GM21576 (cell line): ENCODE measurements at regions not wholly inside any gene's neighbourhood (a gene's known extent, or its start where the extent isn't known, plus 50 kb on each side); places are given as distances from the start of the nearest gene placed in this dataset.
"Not testable (repeated sequence)": the region's sequence is repeated elsewhere in the genome, so short reads cannot be mapped to it uniquely, and the experiment has no call there.

Experiments
- ATAC-seq: cut with Tn5 transposase; IDR thresholded peaks from one replicate; pipeline ENCODE4 v1.9.1; 2021; ENCODE audit warnings: mild to moderate bottlenecking, moderate library complexity; ENCODE audit not compliant: unreplicated experiment

DNA sequence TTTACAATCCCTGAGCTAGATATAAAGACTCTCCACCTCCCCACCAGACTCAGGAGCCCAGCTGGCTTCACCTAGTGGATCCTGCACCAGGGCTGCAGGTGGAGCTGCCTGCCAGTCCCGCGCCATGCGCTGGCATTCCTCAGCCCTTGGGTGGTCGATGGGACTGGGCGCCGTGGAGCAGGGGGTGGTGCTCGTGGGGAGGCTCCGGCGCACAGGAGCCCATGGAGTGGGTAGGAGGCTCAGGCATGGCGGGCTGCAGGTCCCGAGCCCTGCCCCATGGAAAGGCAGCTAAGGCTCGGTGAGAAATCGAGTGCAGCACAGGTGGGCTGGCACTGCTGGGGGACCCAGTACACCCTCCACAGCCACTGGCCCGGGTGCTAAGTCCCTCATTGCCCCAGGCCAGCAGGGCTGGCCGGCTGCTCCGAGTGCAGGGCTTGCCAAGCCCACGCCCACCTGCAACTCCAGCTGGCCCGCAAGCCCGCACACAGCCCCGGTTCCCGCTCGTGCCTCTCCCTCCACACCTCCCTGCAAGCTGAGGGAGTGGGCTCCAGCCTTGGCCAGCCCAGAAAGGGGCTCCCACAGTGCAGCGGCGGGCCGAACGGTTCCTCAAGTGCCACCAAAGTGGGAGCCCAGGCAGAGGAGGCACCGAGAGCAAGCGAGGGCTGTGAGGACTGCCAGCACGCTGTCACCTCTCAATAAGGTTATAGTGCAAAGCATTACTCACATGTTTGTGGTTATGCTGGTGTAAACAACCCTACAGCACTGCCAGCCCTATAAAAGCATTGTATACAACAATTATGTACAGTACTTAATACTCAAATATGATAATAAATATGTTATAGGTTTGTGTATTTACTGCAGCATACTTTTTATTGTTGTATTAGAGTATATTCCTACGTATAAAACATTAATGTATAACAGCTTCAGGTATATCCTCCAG, 757.3 kb downstream of the SLC6A15 start:
- ATAC-seq, result not testable (repeated sequence)

DNA sequence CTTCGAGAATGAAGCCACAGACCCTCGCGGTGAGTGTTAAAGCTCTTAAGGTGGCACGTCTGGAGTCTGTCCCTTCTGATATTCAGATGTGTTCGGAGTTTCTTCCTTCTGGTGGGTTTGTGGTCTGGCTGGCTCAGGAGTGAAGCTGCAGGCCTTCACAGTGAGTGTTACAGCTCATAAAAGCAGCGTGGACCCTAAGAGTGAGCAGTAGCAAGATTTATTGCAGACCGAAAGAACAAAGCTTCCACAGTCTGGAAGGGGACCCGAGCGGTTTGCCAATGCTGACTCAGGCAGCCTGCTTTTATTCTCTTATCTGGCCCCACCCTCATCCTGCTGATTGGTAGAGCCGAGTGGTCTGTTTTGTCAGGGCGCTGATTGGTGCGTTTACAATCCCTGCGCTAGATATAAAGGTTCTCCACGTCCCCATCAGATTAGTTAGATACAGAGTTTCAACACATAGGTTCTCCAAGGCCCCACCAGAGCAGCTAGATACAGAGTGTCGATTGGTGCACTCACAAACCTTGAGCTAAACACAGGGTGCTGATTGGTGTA, 758.1 kb downstream of the SLC6A15 start:
- ATAC-seq, result not testable (repeated sequence)

DNA sequence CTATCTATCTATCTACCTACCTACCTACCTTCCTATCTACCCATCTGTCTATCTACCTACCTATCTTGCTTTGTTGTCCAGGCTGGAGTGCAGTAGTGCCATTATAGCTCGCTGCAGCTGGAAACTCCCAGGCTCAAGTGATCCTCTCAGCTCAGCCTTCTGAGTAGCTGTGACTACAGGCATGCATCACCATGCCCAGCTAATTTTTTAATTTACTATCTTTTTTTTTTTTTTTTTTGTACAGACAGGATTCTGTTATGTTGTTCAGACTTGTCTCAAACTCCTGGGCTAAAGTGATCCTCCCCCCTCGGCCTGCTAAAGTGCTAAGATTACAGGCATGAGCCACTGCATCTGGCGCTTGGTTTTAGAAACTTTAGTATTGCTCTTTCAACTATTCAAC, 762.4 kb downstream of the SLC6A15 start:
- ATAC-seq, result no peak

DNA sequence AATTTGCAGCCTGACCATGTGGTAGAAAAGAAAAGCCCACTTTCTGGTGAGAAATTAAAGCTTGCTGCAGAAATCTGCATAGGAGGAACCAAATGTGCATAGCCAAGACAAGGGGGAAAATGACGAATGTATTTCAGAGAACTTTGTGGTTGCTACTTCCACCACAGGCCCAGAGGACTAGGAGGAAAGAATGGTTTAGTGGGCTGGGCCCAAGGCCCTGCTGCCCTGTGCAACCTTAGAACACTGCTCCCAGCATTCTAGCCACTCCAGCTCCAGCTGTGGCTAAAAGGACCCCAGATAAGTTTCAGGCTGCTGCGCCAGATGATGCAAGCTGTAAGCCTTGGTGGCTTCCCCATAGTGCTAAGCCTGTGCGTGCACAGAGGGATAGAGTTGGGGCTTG, 764.3 kb downstream of the SLC6A15 start:
- no peak for ATAC-seq

DNA sequence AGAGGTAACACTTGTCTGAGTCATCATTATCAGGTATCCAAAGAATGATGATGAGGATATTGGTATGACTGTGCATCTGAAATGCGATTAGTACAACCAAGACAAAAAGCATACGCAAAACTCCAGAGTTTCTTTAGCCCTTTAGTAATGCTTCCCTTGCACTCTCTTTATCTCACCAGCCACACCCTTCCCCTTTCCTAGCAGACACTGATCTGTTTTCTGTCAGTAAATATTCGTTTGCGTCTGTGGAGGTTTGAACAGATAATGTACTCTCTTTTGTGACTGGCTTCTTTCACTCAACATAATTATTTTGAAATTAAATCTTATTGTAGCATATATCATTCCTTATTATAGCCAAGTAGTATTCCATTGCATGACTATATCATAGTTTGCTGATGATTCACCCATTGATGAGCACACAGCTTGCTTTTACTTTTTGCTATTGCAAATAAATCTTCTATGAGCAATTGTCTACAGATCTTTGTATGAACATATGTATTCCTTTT, 775.7 kb downstream of the SLC6A15 start:
- no peak for ATAC-seq

DNA sequence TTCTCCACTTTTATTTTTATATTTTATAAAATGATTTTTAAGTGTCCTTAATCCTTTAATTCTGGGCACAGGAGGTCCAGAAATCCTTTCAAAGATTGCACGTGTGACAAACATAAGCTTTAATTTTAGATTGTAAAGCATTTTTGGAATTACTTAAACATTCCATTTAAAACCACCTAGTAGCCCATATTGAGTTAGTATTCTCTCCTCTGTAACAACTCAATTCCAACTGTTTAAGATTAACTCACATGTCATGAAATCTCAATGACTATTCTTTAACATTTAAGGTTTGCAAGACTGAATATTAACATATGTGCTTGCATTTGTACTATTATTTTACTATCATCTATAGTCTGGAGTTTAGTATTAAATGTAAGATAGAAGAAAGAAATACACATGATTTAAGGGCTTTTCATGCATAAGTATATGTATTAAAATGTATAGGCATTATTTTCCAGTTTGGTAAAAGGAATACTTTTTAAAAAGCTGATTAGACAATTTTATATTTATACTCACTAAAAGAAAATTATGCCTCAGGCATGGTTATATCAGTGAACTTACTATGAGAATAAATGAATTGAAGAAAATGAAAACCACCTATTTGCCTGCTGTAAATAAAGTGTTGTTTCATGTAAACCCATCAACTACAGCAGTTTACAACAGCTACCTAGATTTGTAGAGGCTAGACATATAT, 776.9 kb downstream of the SLC6A15 start:
- ATAC-seq, result no peak

DNA sequence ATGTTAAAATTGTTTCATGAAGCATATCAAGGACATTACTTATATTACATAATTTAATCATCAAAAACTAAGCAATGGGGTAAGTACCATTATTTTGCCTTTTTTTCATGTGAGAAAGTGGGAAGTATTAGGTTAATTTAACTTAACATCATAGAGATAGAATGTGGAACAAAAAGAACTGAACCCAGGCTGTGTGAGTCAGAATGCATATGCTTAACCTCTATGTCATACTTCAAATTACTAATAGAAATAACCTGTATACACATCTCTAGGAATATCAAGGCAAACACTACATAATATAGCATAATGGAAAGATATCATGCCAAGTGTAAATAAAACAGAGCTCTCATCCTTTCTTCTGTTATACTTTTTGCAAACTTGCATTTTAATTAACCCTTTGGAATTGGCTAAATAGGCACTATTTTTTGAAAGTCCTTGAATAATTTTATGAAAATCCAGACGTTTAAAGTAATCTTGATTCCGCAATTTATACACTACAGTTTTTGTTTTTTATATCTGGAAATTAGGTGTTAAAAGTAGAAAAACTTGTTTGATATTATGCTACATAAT, 777.7 kb downstream of the SLC6A15 start:
- no peak for ATAC-seq

DNA sequence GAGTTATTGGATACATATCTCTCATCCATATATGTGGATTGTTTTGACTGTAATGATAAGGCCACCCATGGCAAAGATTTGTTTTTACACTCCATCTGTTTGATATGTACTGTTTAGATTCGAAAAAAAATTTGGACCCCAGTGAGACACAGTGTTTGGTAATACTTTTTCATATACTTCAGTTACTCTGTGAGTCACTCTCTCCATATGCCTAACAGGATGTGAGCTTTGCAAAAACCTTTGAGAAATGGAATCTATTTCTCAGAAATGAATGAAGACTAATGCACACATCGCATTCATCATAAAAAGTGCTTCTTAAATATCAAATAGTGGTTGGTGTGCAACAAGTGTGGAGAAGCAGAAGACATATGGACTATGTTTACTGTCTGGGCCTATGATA, 781.5 kb downstream of the SLC6A15 start:
- ATAC-seq, result no peak

DNA sequence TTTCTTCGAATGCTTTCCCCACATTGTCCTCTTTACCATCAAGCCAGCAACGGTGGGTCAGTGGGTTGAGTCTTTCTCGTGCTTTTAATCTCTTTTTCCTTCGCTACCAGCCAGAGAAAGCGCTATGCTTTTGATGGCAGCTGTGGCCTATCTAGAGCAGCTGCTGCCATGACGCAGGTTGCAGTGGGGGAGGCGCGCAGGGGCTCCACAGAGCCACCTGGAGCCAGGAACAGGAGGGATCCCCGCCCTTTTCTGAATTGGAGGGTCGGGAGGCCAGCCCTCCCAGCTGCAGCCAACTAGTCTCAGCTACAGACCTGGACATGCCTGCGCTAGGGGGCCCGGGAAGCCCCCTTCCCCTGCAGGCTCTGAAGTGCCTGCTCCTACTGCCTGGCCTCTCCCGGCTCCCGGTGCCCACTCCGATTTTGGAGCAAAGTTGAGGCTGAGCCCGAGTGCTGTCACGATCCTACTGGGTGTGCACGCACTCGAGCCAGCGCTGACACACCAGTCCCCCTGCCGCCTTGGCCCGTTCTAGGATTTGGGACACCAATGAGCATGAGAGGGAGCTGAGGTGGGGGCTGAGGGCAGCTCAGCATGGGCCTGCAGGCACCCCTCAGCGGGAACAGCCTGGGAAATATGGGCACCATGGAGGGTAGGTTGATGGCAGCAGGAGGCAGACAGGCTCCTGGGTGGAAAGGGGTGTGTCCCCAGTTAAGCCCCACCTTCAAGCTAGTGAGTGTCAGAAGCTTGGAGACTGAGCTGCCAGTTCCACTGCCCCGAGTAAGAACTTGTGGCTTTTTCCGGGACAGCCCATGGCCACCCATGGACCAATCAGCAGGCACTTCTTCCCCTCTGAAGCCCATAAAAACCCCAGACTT, 784.2 kb downstream of the SLC6A15 start:
- ATAC-seq, result no peak

DNA sequence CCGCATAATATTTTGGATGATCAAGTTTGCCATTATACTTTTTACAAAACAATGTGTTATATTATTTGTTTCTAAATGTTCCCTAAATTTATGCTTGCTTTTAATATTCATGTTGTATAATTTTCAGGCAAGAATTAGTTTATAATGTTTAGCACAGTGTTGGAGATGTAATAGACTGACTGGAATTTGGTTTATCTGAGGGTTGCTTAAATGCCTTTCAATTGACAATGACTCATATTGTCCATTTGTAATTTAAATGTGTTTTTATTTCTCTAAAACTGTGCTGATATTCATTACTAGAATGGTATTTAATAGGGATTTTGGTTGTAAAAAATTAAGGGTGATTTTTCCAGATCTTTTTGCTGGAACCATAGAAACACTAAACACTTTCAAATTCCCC, 788.4 kb downstream of the SLC6A15 start:
- no peak for ATAC-seq

DNA sequence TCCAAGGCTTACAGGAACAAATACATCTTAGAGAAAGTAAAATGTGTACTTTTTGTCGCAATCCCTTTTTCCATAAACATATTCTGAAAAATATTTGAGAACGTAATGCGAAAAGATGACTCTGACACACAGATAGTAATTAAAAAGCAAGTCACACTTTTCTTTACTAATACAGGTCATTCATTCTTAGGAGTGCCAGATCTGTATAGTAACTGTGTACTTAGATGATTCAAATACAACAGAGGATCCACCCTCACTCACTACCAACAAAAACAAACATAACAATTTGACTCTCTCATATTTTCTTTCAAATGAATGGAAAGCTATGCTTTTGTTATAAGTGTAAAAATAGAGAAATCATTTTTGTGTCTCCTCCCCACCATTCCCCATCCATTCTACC, 795.4 kb downstream of the SLC6A15 start:
- no peak for ATAC-seq

DNA sequence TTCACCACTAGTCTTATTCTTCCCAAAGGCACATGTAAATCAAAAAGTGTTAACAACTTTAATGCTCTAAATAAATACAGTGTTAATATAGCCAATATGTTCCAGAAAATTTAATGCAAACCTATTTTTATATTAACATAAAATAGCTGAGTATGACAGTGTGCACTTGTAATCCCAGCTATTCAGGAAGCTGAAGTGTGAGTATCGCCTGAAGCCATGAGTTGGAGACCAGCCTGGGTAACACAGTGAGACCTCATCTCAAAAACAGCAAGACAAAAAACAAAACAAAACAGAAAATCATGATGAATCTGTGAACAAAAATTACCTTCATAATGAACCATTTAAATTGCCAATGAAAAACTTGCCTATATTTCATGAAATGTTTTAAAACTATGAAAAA, 798.9 kb downstream of the SLC6A15 start:
- no peak for ATAC-seq

DNA sequence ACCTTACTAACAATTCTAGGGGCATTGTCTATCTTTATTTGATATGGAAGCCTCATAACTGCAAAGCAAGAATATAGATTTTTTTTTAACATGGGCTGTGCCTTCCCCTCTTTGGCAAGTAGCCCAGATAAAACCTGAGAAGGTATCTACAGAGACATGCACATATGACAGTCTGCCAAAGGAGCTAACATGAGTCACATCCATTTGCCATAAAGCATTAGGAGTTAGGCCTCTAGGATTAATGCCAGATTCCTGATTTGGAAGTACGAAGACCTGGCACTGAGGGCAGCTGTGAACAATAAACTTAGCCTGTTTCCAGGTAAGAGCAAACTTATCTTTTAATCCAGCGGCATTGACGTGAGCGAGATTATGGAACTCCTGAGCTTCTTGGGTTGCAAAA, 808.7 kb downstream of the SLC6A15 start:
- ATAC-seq, result not testable (repeated sequence)

DNA sequence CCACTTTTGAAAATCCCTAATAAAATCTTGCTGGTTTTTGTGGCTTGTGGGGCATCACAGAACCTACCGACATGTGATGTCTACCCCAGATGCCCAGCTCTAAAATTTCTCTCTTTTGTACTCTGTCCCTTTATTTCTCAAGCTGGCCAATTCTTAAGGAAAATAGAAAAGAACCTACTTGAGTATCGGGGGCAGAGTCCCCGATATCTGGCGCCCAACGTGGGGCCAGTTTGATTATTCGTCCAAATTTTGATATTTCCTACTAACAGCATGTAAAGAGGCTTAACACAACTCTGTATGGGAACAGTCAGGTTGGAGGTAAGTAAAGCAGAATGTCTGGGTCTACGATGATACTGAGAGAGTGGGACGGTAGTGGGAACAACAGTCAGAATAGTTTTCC, 810.6 kb downstream of the SLC6A15 start:
- not testable (repeated sequence) for ATAC-seq

DNA sequence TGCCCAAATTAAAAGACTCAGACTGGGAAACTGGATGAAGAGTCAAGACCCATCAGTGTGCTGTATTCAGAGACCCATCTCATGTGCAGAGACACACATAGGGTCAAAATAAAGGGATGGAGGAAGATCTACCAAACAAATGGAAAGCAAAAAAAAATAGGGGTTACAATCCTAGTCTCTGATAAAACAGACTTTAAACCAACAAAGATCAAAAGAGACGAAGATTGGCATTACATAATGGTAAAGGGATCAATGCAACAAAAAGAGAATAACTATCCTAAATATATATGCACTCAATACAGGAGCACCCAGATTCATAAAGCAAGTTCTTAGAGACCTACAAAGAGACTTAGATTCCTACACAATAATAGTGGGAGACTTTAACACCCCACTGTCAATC, 813.0 kb downstream of the SLC6A15 start:
- ATAC-seq, result not testable (repeated sequence)

DNA sequence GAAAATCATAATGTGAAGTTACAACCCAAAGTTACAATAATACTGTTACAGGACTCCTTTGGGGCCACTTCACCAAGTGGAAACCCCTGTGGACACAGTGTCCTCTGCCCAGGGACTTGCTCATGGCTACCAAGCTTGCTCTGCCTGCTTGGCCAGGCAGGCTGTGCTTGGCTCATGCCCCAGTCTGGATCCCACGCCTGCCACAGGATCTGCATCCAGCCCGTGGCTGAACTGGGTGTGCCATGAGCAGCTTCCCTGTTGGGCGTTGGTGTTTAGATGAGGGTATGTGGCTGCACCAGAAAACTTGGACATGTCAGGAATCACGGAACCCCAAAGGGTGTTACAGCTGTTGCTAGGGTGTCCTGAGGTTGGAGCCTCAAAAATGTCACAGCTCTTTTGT, 820.9 kb downstream of the SLC6A15 start:
- no peak for ATAC-seq

DNA sequence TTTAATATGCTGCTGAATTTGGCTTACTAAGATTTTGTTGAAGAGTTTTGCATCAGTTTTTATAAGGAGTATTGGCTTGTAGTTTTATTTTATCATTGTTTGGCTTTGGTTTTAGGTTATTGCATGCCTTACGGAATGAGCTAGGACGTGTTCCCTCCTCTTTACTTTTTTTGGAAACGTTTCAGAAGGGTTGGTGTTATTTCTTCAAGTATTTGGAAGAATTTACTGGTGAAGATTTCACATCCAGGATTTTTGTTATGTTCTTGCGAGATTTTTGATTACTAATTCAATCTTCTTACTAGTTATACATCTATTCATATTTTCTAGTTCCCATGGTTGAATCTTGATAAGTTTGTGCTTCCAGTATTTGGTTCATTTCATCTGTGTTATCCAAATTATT, 823.2 kb downstream of the SLC6A15 start:
- ATAC-seq, result no peak

DNA sequence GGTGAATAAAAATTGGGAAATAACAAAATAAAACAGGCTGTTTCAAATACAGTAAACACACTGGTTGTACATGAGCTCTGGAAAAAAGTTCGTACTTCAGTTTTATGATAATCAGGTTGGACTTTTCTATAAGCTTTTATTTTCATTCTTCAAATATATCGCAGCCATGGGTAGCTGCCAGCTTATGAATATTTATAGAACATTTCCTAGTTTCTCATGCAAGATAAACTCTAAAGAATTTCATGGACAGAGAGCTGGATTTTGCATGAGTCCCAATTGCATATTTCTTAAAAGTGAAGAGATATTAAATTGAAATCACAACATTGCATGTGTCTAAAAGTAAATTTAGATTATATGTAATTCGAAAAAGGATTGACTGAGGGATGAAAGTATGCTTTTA, 827.6 kb downstream of the SLC6A15 start:
- no peak for ATAC-seq

DNA sequence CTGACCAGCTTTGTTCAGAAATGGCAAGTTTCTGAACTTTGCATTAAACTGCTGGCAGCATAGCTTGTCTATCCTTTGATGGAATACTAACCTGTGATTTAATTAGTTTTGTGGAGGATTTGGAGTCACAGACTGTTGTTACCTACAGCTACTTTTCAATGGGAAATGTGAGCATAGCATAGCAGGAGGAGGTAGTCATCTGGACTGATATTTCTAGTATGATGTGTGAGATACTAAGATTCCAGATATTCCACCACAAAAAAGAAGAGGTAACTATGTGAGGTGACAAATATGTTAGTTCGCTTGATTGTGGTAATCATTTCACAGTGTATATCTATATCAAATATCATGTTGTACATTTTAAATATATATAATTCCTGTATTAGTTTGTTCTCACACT, 833.0 kb downstream of the SLC6A15 start:
- no peak for ATAC-seq

DNA sequence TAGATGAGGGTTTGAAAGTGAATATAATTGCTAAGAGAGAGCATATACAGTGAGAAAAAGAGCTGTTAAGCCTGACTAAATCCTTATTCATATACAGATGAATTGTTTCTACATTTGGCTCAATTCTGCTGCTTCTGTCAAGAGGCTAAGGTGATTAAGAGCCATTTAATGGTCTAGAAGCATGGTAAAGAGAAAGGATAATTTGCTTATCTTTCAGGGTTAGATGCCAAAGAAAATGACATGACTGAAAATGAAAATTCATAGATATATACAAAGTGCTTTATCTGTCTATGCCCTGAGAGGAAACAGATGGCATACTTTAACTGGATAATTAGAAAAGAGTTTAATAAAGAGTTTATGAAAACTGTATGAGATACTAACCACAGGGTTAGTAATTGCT, 834.9 kb downstream of the SLC6A15 start:
- ATAC-seq, result no peak
